PC-9 (cell line): ENCODE measurements at regions not wholly inside any gene's neighbourhood (a gene's known extent, or its start where the extent isn't known, plus 50 kb on each side); places are given as distances from the start of the nearest gene placed in this dataset.

Experiments
- BruUV-seq: library from RNA; stranded (reverse); fragments of 400-500 nt; replicated peaks from 2 replicates; lab custom pipeline; 2021; lab: Mats Ljungman, UMichigan
- CTCF ChIA-PET: fragments of 300-600 bp; sonication (Branson Sonifier 250); formaldehyde crosslinking; loops from one replicate; lab custom pipeline; 2022; ENCODE audit warnings: antibody characterized with exemption; lab: Charles Lee
- POLR2A ChIA-PET: fragments of 300-600 bp; sonication (Branson Sonifier 250); formaldehyde crosslinking; loops from one replicate; lab custom pipeline; 2022; ENCODE audit warnings: antibody characterized with exemption; ENCODE audit not compliant: unreplicated experiment; lab: Charles Lee
- DNase-seq, 2 experiments: peaks; one replicate each; pipeline versions ENCODE4 v3.0.0 to v3.0.0-alpha.2; 2015 to 2022; ENCODE audit warnings: mixed read lengths in 1 of 2
- H2AFZ ChIP-seq: fragments of 200-600 bp; sonication (generic); 2 replicates; pipeline ENCODE4 v1.8.1; 2017; ENCODE audit warnings: antibody characterized with exemption
- H3F3A ChIP-seq: fragments of 200-600 bp; sonication (generic); 2 replicates; pipeline ENCODE4 v1.8.1; 2017; ENCODE audit warnings: antibody characterized with exemption, mild to moderate bottlenecking, low read depth; ENCODE audit not compliant: insufficient read depth
- H3K27ac ChIP-seq: fragments of 200-600 bp; sonication (generic); 2 replicates; pipeline ENCODE4 v1.6.1; 2016; ENCODE audit warnings: mixed run types
- H3K27me3 ChIP-seq: fragments of 200-600 bp; sonication (generic); 2 replicates; pipeline ENCODE4 v1.6.1; 2016; ENCODE audit warnings: low read depth, mixed run types; ENCODE audit not compliant: insufficient read depth
- H3K36me3 ChIP-seq: fragments of 200-600 bp; sonication (generic); 2 replicates; pipeline ENCODE4 v1.6.1; 2016; ENCODE audit warnings: low read depth, mixed run types
- H3K4me1 ChIP-seq: fragments of 200-600 bp; sonication (generic); replicated peaks from 2 replicates; pipeline ENCODE4 v1.6.1; 2016; ENCODE audit warnings: mixed run types; ENCODE audit not compliant: insufficient read depth
- H3K4me2 ChIP-seq: fragments of 200-600 bp; sonication (generic); 2 replicates; pipeline ENCODE4 v1.6.1; 2017; ENCODE audit warnings: mixed run types
- H3K4me3 ChIP-seq: fragments of 200-600 bp; sonication (generic); 2 replicates; pipeline ENCODE4 v1.6.1; 2016; ENCODE audit warnings: mixed run types
- H3K79me2 ChIP-seq: fragments of 200-600 bp; sonication (generic); 2 replicates; pipeline ENCODE4 v1.6.1; 2017; ENCODE audit warnings: low read depth, mixed run types
- H3K9me2 ChIP-seq: fragments of 200-600 bp; sonication (generic); 2 replicates; pipeline ENCODE4 v1.8.1; 2017; ENCODE audit warnings: mild to moderate bottlenecking; ENCODE audit not compliant: insufficient read depth
- H3K9me3 ChIP-seq: fragments of 200-600 bp; sonication (generic); 2 replicates; pipeline ENCODE4 v1.8.1; 2016; ENCODE audit warnings: low read depth; ENCODE audit not compliant: insufficient read depth
- H4K20me1 ChIP-seq: fragments of 200-600 bp; sonication (generic); 2 replicates; pipeline ENCODE4 v1.8.1; 2017; ENCODE audit not compliant: insufficient read depth
- CTCF ChIP-seq: fragments of 200-600 bp; sonication (generic); conservative IDR thresholded peaks from 2 replicates; pipeline ENCODE4 v1.6.1; 2017; ENCODE audit warnings: mixed run types, antibody characterized with exemption, mild to moderate bottlenecking, moderate library complexity
- EZH2 ChIP-seq: fragments of 200-600 bp; sonication (generic); IDR thresholded peaks from 2 replicates; pipeline ENCODE4 v1.8.0; 2017; ENCODE audit warnings: antibody characterized with exemption, low read depth
- intact Hi-C: fragments of 100-400 bp; cut with micrococcal nuclease; formaldehyde crosslinking; loops from one replicate; pipeline ENCODE4 v1.10.0; 2022; ENCODE audit not compliant: unreplicated experiment

DNA sequence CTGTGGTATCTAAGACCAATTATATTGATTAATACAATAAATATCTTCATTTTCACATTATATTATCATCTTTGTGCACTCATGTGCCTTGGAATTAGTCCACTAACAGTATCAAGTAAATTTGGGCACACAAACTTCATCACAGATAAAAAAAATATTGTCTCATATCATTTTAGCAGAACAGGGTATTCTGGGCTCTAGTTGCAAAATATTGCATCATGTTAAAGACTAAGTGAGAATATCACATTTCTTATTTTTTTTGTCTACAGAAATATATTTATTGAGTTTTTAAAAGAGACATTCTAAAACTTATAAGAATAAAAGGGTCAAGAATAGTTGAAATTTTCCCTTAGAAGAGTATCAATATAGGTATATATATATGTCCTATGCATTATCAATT lies 754.1 kb upstream of the MAN1A1 start:
- Histone ChIP-seq H3K9me2 (0 out of 2 replicates have a peak, but pooled peaks cover 4% of the 10 kb centered on the region), H3F3A (no peaks in the 10 kb centered on the region), H3K4me2 (no peak overlapping the region), H3K4me1 (peaks cover 8% of the 10 kb centered on the region; the same call in 1 of the 2 replicates), H3K4me3 (no peak overlapping the region), H3K9me3 (no peaks in the 10 kb centered on the region), H2AFZ (no peak overlapping the region), H4K20me1 (no peaks in the 10 kb centered on the region), H3K27me3 (no peaks in the 10 kb centered on the region), H3K27ac (no peak overlapping the region), H3K36me3 (no peaks in the 10 kb centered on the region), H3K79me2 (no peaks in the 10 kb centered on the region)
- TF ChIP-seq CTCF (no peak), EZH2 (no peak)
- ChIA-PET CTCF (no interaction called here), POLR2A (no interaction called here)
- DNase-seq = no peak
- BruUV-seq = no TSS peak
- intact Hi-C loops = no loop called here

DNA sequence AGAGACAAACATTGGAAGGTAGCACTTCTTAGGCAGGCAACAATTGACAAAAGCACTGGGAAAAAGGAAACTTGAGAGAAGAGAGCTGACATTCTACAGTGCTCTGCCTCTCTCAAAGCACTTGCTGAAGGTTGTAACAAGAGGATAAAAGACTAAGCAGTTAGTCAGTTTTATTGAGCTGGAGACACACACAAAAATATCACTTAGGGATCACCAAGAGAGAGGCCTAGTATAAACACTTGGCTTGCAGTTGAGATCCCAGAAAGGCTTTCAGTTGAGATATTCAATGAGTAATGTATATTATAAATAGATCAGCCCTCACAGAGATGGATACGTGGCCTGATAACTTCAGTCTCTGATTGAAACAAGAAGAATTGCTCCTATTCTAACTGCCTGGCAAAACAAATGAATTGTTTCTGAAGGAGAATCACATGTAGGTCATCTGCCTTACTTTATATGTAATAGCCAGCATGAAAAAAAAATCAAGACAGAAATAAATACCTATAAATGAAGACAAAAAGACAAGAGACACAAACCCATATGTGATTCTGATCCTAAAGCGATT lies 747.2 kb upstream of the MAN1A1 start:
- no peaks in the 10 kb centered on the region for H3K36me3 ChIP-seq
- no TSS peak for BruUV-seq
- H3K79me2 ChIP-seq = no peaks in the 10 kb centered on the region
- intact Hi-C loops = no loop called here
- peaks cover 4% of the 10 kb centered on the region; the same call in 1 of the 2 replicates for H3K9me2 ChIP-seq
- POLR2A ChIA-PET = no interaction called here
- no peaks in the 10 kb centered on the region for H4K20me1 ChIP-seq
- no peak overlapping the region for H3K4me3 ChIP-seq
- H3K9me3 ChIP-seq = no peaks in the 10 kb centered on the region
- TF ChIP-seq CTCF = no peak
- no peak for TF ChIP-seq EZH2
- H3F3A ChIP-seq = no peaks in the 10 kb centered on the region
- H3K27ac ChIP-seq = no peak overlapping the region
- DNase-seq = no peak
- H2AFZ ChIP-seq = no peak overlapping the region
- H3K27me3 ChIP-seq = no peaks in the 10 kb centered on the region
- CTCF ChIA-PET = no interaction called here
- no peak overlapping the region for H3K4me2 ChIP-seq
- no peaks in the 10 kb centered on the region for H3K4me1 ChIP-seq

GRCh38 chr6:120083186-120083585 lies 733.6 kb upstream of the MAN1A1 start:
- TF ChIP-seq CTCF (no peak), EZH2 (no peak)
- no peaks in the 10 kb centered on the region for H3K79me2 ChIP-seq
- no peaks in the 10 kb centered on the region for H3K9me2 ChIP-seq
- H3K4me3 ChIP-seq = no peak overlapping the region
- H4K20me1 ChIP-seq = no peaks in the 10 kb centered on the region
- no peaks in the 10 kb centered on the region for H3F3A ChIP-seq
- H3K4me2 ChIP-seq = no peak overlapping the region
- BruUV-seq = no TSS peak
- intact Hi-C loops = no loop called here
- H3K27me3 ChIP-seq = no peaks in the 10 kb centered on the region
- H3K9me3 ChIP-seq = no peaks in the 10 kb centered on the region
- POLR2A ChIA-PET = no interaction called here
- no peak for DNase-seq
- H3K4me1 ChIP-seq = no peaks in the 10 kb centered on the region
- no peak overlapping the region for H3K27ac ChIP-seq
- no peaks in the 10 kb centered on the region for H3K36me3 ChIP-seq
- H2AFZ ChIP-seq = no peak overlapping the region
- CTCF ChIA-PET = no interaction called here
